H1 (cell line): ENCODE measurements at regions not wholly inside any gene's neighbourhood (a gene's known extent, or its start where the extent isn't known, plus 50 kb on each side); places are given as distances from the start of the nearest gene placed in this dataset.

Source experiments
- CTCF ChIA-PET: fragments of 300-600 bp; sonication (Branson Sonifier 250); formaldehyde crosslinking; loops from one replicate; lab custom pipeline; 2021; ENCODE audit not compliant: partially characterized antibody; lab: Charles Lee
- POLR2A ChIA-PET: fragments of 300-600 bp; sonication (Branson Sonifier 250); formaldehyde crosslinking; loops from one replicate; lab custom pipeline; 2021; ENCODE audit warnings: inconsistent platforms; ENCODE audit not compliant: partially characterized antibody; lab: Charles Lee
- DNase-seq, 2 experiments: peaks; one replicate each; pipeline versions ENCODE4 v3.0.0 to v3.0.0-alpha.2; 2010 to 2022; ENCODE audit warnings: low spot score in 2 of 2, low read depth in 1 of 2, mixed read lengths in 1 of 2
- FAIRE-seq: peaks from 2 replicates; lab custom pipeline; 2011; peaks lifted over from hg19 to GRCh38; lab: Jason Lieb, UNC
- H2AFZ ChIP-seq: 2 replicates; pipeline ENCODE4 v1.8.1; 2012; ENCODE audit warnings: low read length, inconsistent platforms
- H2AK5ac ChIP-seq: 2 replicates; pipeline ENCODE4 v1.6.1; 2013; ENCODE audit warnings: low read depth, low read length
- H2BK120ac ChIP-seq: replicated peaks from 2 replicates; pipeline ENCODE3; 2013; ENCODE audit warnings: low read depth, low read length, inconsistent platforms
- H2BK12ac ChIP-seq: 2 replicates; pipeline ENCODE4 v1.6.1; 2013; ENCODE audit warnings: low read depth, low read length
- H2BK15ac ChIP-seq: 2 replicates; pipeline ENCODE4 v1.6.1; 2013; ENCODE audit warnings: low read length
- H2BK20ac ChIP-seq: 2 replicates; pipeline ENCODE4 v1.6.1; 2013; ENCODE audit warnings: low read length
- H2BK5ac ChIP-seq: 2 replicates; pipeline ENCODE4 v1.6.1; 2013; ENCODE audit warnings: low read depth, low read length
- H3K14ac ChIP-seq: 2 replicates; pipeline ENCODE4 v1.6.1; 2013; ENCODE audit warnings: inconsistent platforms; ENCODE audit not compliant: insufficient read length
- H3K18ac ChIP-seq: 2 replicates; pipeline ENCODE4 v1.6.1; 2013; ENCODE audit warnings: low read length; ENCODE audit errors: extremely low read depth
- H3K23ac ChIP-seq: 2 replicates; pipeline ENCODE4 v1.6.1; 2013; ENCODE audit warnings: inconsistent platforms; ENCODE audit not compliant: insufficient read length
- H3K23me2 ChIP-seq: 2 replicates; pipeline ENCODE4 v1.6.1; 2013; ENCODE audit warnings: low read depth, low read length
- H3K27ac ChIP-seq: 2 replicates; pipeline ENCODE4 v1.6.1; 2011; ENCODE audit warnings: low read depth, low read length, inconsistent platforms
- H3K27me3 ChIP-seq, 4 experiments: replicated peaks in 1 of 4; 1 replicate in 1 of 4; 2 replicates in 3 of 4; pipeline versions ENCODE4 v1.6.1 to v1.8.1; 2011 to 2013; ENCODE audit warnings: low read length in 3 of 4, mild to moderate bottlenecking in 3 of 4, inconsistent platforms in 2 of 4, mixed read lengths in 2 of 4, moderate library complexity in 1 of 4; ENCODE audit not compliant: control insufficient read depth in 3 of 4, insufficient read depth in 3 of 4; ENCODE audit errors: extremely low read depth in 1 of 4
- H3K36me3 ChIP-seq, 4 experiments: 2 replicates each; pipeline versions ENCODE4 v1.6.1 to v1.8.1; 2011 to 2013; ENCODE audit warnings: mild to moderate bottlenecking in 4 of 4, low read length in 3 of 4, moderate library complexity in 2 of 4, control low read depth in 1 of 4, inconsistent platforms in 1 of 4; ENCODE audit not compliant: insufficient read depth in 4 of 4, control insufficient read depth in 2 of 4
- H3K4ac ChIP-seq: replicated peaks from 2 replicates; pipeline ENCODE3; 2013; ENCODE audit warnings: low read length, low read depth, mixed read lengths, inconsistent platforms; ENCODE audit not compliant: insufficient read length
- H3K4me1 ChIP-seq, 4 experiments: replicated peaks in 1 of 4; 1 replicate in 1 of 4; 2 replicates in 3 of 4; pipeline versions ENCODE4 v1.6.1 to v1.8.1; 2011 to 2013; ENCODE audit warnings: low read length in 3 of 4, inconsistent platforms in 2 of 4, mixed read lengths in 1 of 4; ENCODE audit not compliant: insufficient read depth in 4 of 4, control insufficient read depth in 3 of 4
- H3K4me2 ChIP-seq, 2 experiments: 2 replicates each; pipeline versions ENCODE4 v1.6.1 to v1.8.1; 2011 to 2013; ENCODE audit warnings: low read depth in 2 of 2, low read length in 2 of 2, control low read depth in 1 of 2, inconsistent platforms in 1 of 2, mild to moderate bottlenecking in 1 of 2; ENCODE audit not compliant: insufficient read depth in 1 of 2
- H3K4me3 ChIP-seq, 4 experiments: fragments of 200-600, 300-600 bp in 1 of 4; sonication (generic), shearing (Covaris generic), sonication (Bioruptor Twin) in 1 of 4; 2 replicates each; pipeline versions ENCODE4 v1.5.1 to v1.8.1; 2011 to 2016; ENCODE audit warnings: low read length in 4 of 4, low read depth in 3 of 4, control low read depth in 2 of 4, inconsistent platforms in 2 of 4, mild to moderate bottlenecking in 2 of 4, mixed read lengths in 1 of 4, moderate library complexity in 1 of 4; ENCODE audit not compliant: insufficient read depth in 2 of 4; ENCODE audit errors: extremely low read depth in 1 of 4
- H3K56ac ChIP-seq: replicated peaks from 2 replicates; pipeline ENCODE3; 2013; ENCODE audit warnings: low read depth, mild to moderate bottlenecking, mixed read lengths, low read length, inconsistent platforms; ENCODE audit not compliant: insufficient read length
- H3K79me1 ChIP-seq: 2 replicates; pipeline ENCODE4 v1.6.1; 2013; ENCODE audit warnings: low read depth, low read length, control low read depth
- H3K79me2 ChIP-seq, 2 experiments: 2 replicates each; pipeline versions ENCODE4 v1.6.1 to v1.8.1; 2012 to 2013; ENCODE audit warnings: low read length in 2 of 2, mild to moderate bottlenecking in 2 of 2, inconsistent platforms in 1 of 2; ENCODE audit not compliant: insufficient read depth in 2 of 2, control insufficient read depth in 1 of 2
- H3K9ac ChIP-seq, 4 experiments: replicated peaks in 1 of 4; 1 replicate in 1 of 4; 2 replicates in 3 of 4; pipeline versions ENCODE4 v1.6.1 to v1.8.1; 2011 to 2013; ENCODE audit warnings: low read depth in 3 of 4, low read length in 3 of 4, control low read depth in 2 of 4, mild to moderate bottlenecking in 2 of 4, moderate library complexity in 2 of 4, inconsistent platforms in 1 of 4; ENCODE audit errors: extremely low read depth in 1 of 4
- H3K9me3 ChIP-seq, 2 experiments: 2 replicates each; pipeline versions ENCODE4 v1.6.1 to v1.8.1; 2012 to 2013; ENCODE audit warnings: mild to moderate bottlenecking in 2 of 2, moderate library complexity in 2 of 2, control low read depth in 1 of 2, inconsistent platforms in 1 of 2, low read depth in 1 of 2, low read length in 1 of 2, mixed read lengths in 1 of 2; ENCODE audit not compliant: insufficient read depth in 2 of 2
- H4K20me1 ChIP-seq, 2 experiments: replicated peaks in 1 of 2; 2 replicates each; pipeline versions ENCODE3 to v1.8.1; 2011 to 2013; ENCODE audit warnings: inconsistent platforms in 2 of 2, low read length in 2 of 2, mild to moderate bottlenecking in 1 of 2; ENCODE audit not compliant: insufficient read depth in 2 of 2, control insufficient read depth in 1 of 2
- H4K5ac ChIP-seq: 2 replicates; pipeline ENCODE4 v1.6.1; 2013; ENCODE audit warnings: low read length, low read depth, mixed read lengths, inconsistent platforms; ENCODE audit not compliant: insufficient read length
- H4K8ac ChIP-seq: 2 replicates; pipeline ENCODE4 v1.8.0; 2013; ENCODE audit warnings: mild to moderate bottlenecking, moderate library complexity, low read length, inconsistent platforms; ENCODE audit not compliant: insufficient read depth; ENCODE audit errors: extremely low read depth
- H4K91ac ChIP-seq: replicated peaks from 2 replicates; pipeline ENCODE3; 2013; ENCODE audit warnings: low read length, mixed read lengths, inconsistent platforms; ENCODE audit not compliant: insufficient read length
- BACH1 ChIP-seq: IDR thresholded peaks from 2 replicates; pipeline ENCODE4 v1.6.1; 2012; ENCODE audit warnings: low read length, improper control_type of control experiment
- BRCA1 ChIP-seq: IDR thresholded peaks from 2 replicates; pipeline ENCODE4 v1.6.1; 2012; ENCODE audit warnings: low read depth, low read length, improper control_type of control experiment
- KDM4A ChIP-seq: IDR thresholded peaks from one replicate; pipeline ENCODE4 v1.7.1; 2012; ENCODE audit warnings: low read depth, mild to moderate bottlenecking, moderate library complexity, low read length, inconsistent platforms; ENCODE audit not compliant: severe bottlenecking
- MAX ChIP-seq: IDR thresholded peaks from 2 replicates; pipeline ENCODE4 v1.6.1; 2012; ENCODE audit warnings: inconsistent platforms
- POLR2A ChIP-seq, 2 experiments: IDR thresholded peaks; 1 replicate in 1 of 2; 2 replicates in 1 of 2; pipeline ENCODE4 v1.6.1; 2011; ENCODE audit warnings: low read depth in 2 of 2, low read length in 2 of 2, mild to moderate bottlenecking in 2 of 2; ENCODE audit errors: control extremely low read depth in 1 of 2
- SAP30 ChIP-seq: fragments of 300-600 bp; sonication (generic); IDR thresholded peaks from 2 replicates; pipeline ENCODE4 v1.7.1; 2012; ENCODE audit warnings: low read length, moderate library complexity, mild to moderate bottlenecking, inconsistent platforms; ENCODE audit not compliant: insufficient read depth, insufficient replicate concordance
- SIX5 ChIP-seq: IDR thresholded peaks from 2 replicates; pipeline ENCODE4 v1.6.1; 2011; ENCODE audit warnings: mild to moderate bottlenecking, low read depth, low read length
- SP1 ChIP-seq: IDR thresholded peaks from 2 replicates; pipeline ENCODE4 v1.6.1; 2011; ENCODE audit warnings: low read depth, low read length
- SP2 ChIP-seq: IDR thresholded peaks from 2 replicates; pipeline ENCODE4 v1.6.1; 2012; ENCODE audit warnings: mild to moderate bottlenecking, low read length, inconsistent platforms
- SRF ChIP-seq: IDR thresholded peaks from 2 replicates; pipeline ENCODE4 v1.6.1; 2011; ENCODE audit warnings: mild to moderate bottlenecking, low read depth, low read length, moderate library complexity
- TCF12 ChIP-seq: IDR thresholded peaks from 2 replicates; pipeline ENCODE4 v1.6.1; 2011; ENCODE audit warnings: low read depth, mild to moderate bottlenecking, low read length
- USF2 ChIP-seq: IDR thresholded peaks from 2 replicates; pipeline ENCODE4 v1.6.1; 2011; ENCODE audit warnings: low read length, improper control_type of control experiment
- WGBS, 2 experiments: shearing (Covaris generic) in 1 of 2; methylation state at CpG; one replicate each; pipeline versions ENCODE4 v1.1.6 to v1.1.7; 2013 to 2015; ENCODE audit warnings: low lambda C conversion rate in 2 of 2, mixed read lengths in 2 of 2, inconsistent platforms in 1 of 2, low coverage in 1 of 2, missing lambda C conversion rate in 1 of 2; ENCODE audit not compliant: insufficient replicate concordance in 2 of 2, insufficient coverage in 1 of 2, insufficient read length in 1 of 2; ENCODE audit errors: extremely low coverage in 1 of 2, missing lambda C conversion rate in 1 of 2; 5-methylcytosine and 5-hydroxymethylcytosine counted together
- TF ChIP-seq, protein P1 (sequence below): IDR thresholded peaks from 2 replicates; pipeline ENCODE4 v1.6.1; 2011; ENCODE audit warnings: low read depth, mild to moderate bottlenecking, low read length; ENCODE audit not compliant: insufficient read depth

DNA sequence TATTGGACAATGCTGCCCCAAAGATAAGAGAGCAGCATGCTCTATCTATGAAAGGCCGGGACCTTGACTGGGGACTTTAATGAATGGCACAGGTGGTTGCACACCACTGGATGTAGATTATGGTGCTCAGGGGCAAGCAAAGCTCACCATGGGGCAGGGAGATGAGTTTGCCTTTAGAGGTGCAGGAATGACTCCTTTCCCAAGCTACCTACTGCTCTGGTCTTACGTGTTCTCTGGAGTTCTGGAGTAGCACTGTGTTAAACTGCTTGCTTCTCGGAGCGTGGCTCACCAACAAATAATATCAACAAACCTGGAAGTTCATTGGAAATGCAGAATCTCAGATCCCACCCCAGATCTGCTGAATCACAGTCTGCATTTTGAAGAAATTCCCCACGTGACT lies 445.3 kb downstream of the RPS24 start:
- Histone ChIP-seq H3K79me2 (no peaks in the 10 kb centered on the region), H3K14ac (no peak overlapping the region), H3K4ac (no peak overlapping the region), H4K5ac (no peak overlapping the region), H3K4me2 (no peak overlapping the region), H2BK15ac (no peak overlapping the region), H2BK120ac (no peak overlapping the region), H3K27me3 (no peaks in the 10 kb centered on the region), H3K18ac (no peak overlapping the region), H4K8ac (no peak overlapping the region), H3K9ac (no peak overlapping the region), H2BK5ac (no peak overlapping the region), H4K20me1 (no peaks in the 10 kb centered on the region), H3K56ac (no peak overlapping the region), H3K23me2 (no peaks in the 10 kb centered on the region), H3K27ac (no peak overlapping the region), H3K79me1 (no peaks in the 10 kb centered on the region), H2BK12ac (no peak overlapping the region), H3K36me3 (no peaks in the 10 kb centered on the region), H3K4me3 (no peak overlapping the region), H2AK5ac (no peak overlapping the region), H3K23ac (no peak overlapping the region), H2AFZ (no peak overlapping the region), H3K4me1 (no peaks in the 10 kb centered on the region), H3K9me3 (no peaks in the 10 kb centered on the region), H2BK20ac (no peak overlapping the region; the same call in 1 of the 2 replicates), H4K91ac (no peak overlapping the region)
- CTCF ChIA-PET = interaction anchor here (0.5 to 0.6 kb wide), 2 partner anchors 55 to 430 kb away, joined by 3 to 4 read pairs; no protein-coding TSS in a partner anchor
- DNase-seq (no peak), FAIRE-seq (no peak)
- TF ChIP-seq SRF (no peak), MAX (no peak), TCF12 (no peak), SIX5 (no peak), SP1 (no peak), KDM4A (no peak), USF2 (no peak), BRCA1 (no peak), SP2 (no peak), POLR2A (IDR thresholded peaks at IDR 0.05; ENCODE audit: control extremely low read depth in 1 of 2, low read depth in 2 of 2, low read length in 2 of 2) (no peak), BACH1 (no peak), SAP30 (no peak)
- TF ChIP-seq, protein P1, sequence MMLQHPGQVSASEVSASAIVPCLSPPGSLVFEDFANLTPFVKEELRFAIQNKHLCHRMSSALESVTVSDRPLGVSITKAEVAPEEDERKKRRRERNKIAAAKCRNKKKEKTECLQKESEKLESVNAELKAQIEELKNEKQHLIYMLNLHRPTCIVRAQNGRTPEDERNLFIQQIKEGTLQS = no peak
- POLR2A ChIA-PET = no interaction called here
- 96% methylated on average over 5 of the region's 5 CpGs; no CpG with 5 or more reads in 1 of the 2 experiments for WGBS, 2 experiments
